ENCODE measurements at regions not wholly inside any gene's neighbourhood (a gene's known extent, or its start where the extent isn't known, plus 50 kb on each side); places are given as distances from the start of the nearest gene placed in this dataset.

DNA sequence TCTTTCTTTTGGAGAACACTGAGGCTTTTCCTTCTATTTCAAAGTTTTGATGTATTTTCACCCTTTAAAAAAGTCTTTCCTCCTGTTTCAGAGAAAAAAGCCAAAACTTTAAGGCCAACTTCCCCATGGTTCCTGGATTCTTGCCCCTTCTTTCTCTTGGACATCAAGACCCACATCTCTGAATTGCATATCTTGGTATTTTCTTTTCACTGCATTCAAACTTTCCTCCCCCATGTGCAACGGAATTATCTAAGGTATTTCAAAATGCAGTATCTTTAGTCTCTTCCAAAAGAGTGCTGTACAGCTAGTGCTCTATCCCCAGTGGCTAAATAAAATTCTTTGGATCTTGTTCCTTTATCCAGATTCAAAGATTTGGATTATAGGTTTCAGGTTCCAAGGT lies 81.1 kb upstream of the TSPAN2 start:
- CTCF ChIA-PET, result interaction anchor here (0.6 kb wide), 1 partner anchor 11 kb away, joined by 4 read pairs; no protein-coding TSS in a partner anchor
- H3K9me3 ChIP-seq (replicated peaks; ENCODE audit: control insufficient read depth, insufficient read depth, low read length), result no peaks in the 10 kb centered on the region
- no peak overlapping the region for H2AFZ ChIP-seq (ENCODE audit: control insufficient read depth, low read depth, low read length)
- RAD21 ChIA-PET (ENCODE audit: unreplicated experiment), result no interaction called here
- ATAC-seq (no peak), DNase-seq (ENCODE audit: low read depth, low spot score) (no peak), FAIRE-seq (no peak)
- H3K27me3 ChIP-seq (replicated peaks in 1 of 2; ENCODE audit: control insufficient read depth in 2 of 2, insufficient read depth in 2 of 2, low read length in 1 of 2), result no peaks in the 10 kb centered on the region; a peak in 1 of 4 replicates
- intact Hi-C loops (cut with micrococcal nuclease; ENCODE audit: unreplicated experiment), result no loop called here
- BruUV-seq (replicated peaks), result no TSS peak
- H3K4me2 ChIP-seq (ENCODE audit: control insufficient read depth, insufficient read depth), result no peak overlapping the region
- no peaks in the 10 kb centered on the region for H3K79me2 ChIP-seq (ENCODE audit: control insufficient read depth, insufficient read depth, low read length)
- WGBS (ENCODE audit: insufficient coverage, insufficient replicate concordance, low lambda C conversion rate, missing lambda C conversion rate), result 0% methylated on average over 1 of the region's 1 CpG
- no peak overlapping the region for H3K9ac ChIP-seq (ENCODE audit: control insufficient read depth, insufficient read depth, low read length)
- no peaks in the 10 kb centered on the region for H3K4me1 ChIP-seq (ENCODE audit: control insufficient read depth, insufficient read depth, low read length)
- SMC1A ChIA-PET (ENCODE audit: uncharacterized antibody, unreplicated experiment), result no interaction called here
- H3K27ac ChIP-seq (ENCODE audit: control insufficient read depth, insufficient read depth), result no peak overlapping the region
- in situ Hi-C loops (cut with MboI), result no loop called here
- POLR2A ChIA-PET, result no interaction called here
- H4K20me1 ChIP-seq (ENCODE audit: control insufficient read depth, insufficient read depth), result no peaks in the 10 kb centered on the region
- no peak overlapping the region for H3K4me3 ChIP-seq
- no peaks in the 10 kb centered on the region for H3K36me3 ChIP-seq (ENCODE audit: control insufficient read depth in 2 of 2, insufficient read depth in 2 of 2, low read length in 1 of 2)
- TF ChIP-seq BCLAF1 (IDR thresholded peaks at IDR 0.05) (no peak), GATAD2B (conservative IDR thresholded peaks at IDR 0.05; ENCODE audit: low read depth) (no peak), SUZ12 (IDR thresholded peaks at IDR 0.05; ENCODE audit: unreplicated experiment) (no peak), EP300 (IDR thresholded peaks at IDR 0.05; ENCODE audit: borderline replicate concordance in 1 of 2, control insufficient read depth in 1 of 2, low read depth in 2 of 2, low read length in 2 of 2) (no peak), MEF2B (IDR thresholded peaks at IDR 0.05; ENCODE audit: partially characterized antibody, poor library complexity, severe bottlenecking) (no peak), ZZZ3 (IDR thresholded peaks at IDR 0.05; ENCODE audit: control insufficient read depth, insufficient read length, low read depth) (no peak), CBX3 (IDR thresholded peaks at IDR 0.05; ENCODE audit: borderline replicate concordance, low read depth) (no peak), RELB (IDR thresholded peaks at IDR 0.05; ENCODE audit: low read depth) (no peak), MTA2 (IDR thresholded peaks at IDR 0.05; ENCODE audit: low read depth) (no peak), MYC (IDR thresholded peaks at IDR 0.05; ENCODE audit: insufficient read depth, insufficient read length, insufficient replicate concordance, low read length, severe bottlenecking) (no peak), RFX5 (IDR thresholded peaks at IDR 0.05; ENCODE audit: low read depth, low read length) (no peak), CHD4 (IDR thresholded peaks at IDR 0.05) (no peak), PAX8 (IDR thresholded peaks at IDR 0.05) (no peak)
- TF ChIP-seq, protein P1, sequence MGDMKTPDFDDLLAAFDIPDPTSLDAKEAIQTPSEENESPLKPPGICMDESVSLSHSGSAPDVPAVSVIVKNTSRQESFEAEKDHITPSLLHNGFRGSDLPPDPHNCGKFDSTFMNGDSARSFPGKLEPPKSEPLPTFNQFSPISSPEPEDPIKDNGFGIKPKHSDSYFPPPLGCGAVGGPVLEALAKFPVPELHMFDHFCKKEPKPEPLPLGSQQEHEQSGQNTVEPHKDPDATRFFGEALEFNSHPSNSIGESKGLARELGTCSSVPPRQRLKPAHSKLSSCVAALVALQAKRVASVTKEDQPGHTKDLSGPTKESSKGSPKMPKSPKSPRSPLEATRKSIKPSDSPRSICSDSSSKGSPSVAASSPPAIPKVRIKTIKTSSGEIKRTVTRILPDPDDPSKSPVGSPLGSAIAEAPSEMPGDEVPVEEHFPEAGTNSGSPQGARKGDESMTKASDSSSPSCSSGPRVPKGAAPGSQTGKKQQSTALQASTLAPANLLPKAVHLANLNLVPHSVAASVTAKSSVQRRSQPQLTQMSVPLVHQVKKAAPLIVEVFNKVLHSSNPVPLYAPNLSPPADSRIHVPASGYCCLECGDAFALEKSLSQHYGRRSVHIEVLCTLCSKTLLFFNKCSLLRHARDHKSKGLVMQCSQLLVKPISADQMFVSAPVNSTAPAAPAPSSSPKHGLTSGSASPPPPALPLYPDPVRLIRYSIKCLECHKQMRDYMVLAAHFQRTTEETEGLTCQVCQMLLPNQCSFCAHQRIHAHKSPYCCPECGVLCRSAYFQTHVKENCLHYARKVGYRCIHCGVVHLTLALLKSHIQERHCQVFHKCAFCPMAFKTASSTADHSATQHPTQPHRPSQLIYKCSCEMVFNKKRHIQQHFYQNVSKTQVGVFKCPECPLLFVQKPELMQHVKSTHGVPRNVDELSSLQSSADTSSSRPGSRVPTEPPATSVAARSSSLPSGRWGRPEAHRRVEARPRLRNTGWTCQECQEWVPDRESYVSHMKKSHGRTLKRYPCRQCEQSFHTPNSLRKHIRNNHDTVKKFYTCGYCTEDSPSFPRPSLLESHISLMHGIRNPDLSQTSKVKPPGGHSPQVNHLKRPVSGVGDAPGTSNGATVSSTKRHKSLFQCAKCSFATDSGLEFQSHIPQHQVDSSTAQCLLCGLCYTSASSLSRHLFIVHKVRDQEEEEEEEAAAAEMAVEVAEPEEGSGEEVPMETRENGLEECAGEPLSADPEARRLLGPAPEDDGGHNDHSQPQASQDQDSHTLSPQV (IDR thresholded peaks at IDR 0.05), result no peak
- TF ChIP-seq, protein P2, sequence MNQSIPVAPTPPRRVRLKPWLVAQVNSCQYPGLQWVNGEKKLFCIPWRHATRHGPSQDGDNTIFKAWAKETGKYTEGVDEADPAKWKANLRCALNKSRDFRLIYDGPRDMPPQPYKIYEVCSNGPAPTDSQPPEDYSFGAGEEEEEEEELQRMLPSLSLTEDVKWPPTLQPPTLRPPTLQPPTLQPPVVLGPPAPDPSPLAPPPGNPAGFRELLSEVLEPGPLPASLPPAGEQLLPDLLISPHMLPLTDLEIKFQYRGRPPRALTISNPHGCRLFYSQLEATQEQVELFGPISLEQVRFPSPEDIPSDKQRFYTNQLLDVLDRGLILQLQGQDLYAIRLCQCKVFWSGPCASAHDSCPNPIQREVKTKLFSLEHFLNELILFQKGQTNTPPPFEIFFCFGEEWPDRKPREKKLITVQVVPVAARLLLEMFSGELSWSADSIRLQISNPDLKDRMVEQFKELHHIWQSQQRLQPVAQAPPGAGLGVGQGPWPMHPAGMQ (IDR thresholded peaks at IDR 0.05; ENCODE audit: borderline replicate concordance), result no peak

Data from GM12878 (cell line).